ENCODE measurements at regions not wholly inside any gene's neighbourhood (a gene's known extent, or its start where the extent isn't known, plus 50 kb on each side); places are given as distances from the start of the nearest gene placed in this dataset.

DNA sequence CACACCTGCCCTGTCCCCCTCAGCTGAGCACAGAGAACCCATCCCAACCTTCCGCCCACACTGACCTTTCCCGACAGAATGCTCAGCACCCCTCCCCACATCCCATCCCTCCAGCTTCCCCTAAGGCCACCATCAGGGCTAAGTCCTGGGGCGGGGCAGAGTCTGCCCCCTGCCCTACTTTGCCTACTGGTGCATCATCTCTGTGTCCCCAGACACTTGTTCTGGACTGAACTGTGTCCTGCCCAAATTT lies 109.8 kb downstream of the CTTN start:
- Histone ChIP-seq H3K27me3 (ENCODE audit: control insufficient read depth in 1 of 2, insufficient read depth in 2 of 2, low read length in 2 of 2) (no peaks in the 10 kb centered on the region), H3K27ac (ENCODE audit: low read length) (no peak overlapping the region), H3K4me1 (ENCODE audit: control insufficient read depth, insufficient read depth, low read length) (no peaks in the 10 kb centered on the region), H3K36me3 (ENCODE audit: control insufficient read depth in 2 of 2, insufficient read depth in 2 of 2, low read length in 2 of 2) (no peaks in the 10 kb centered on the region), H3K9me3 (ENCODE audit: control insufficient read depth in 2 of 2, low read length in 2 of 2) (peaks cover 0 to 9% of the 10 kb centered on the region in 2 donors), H3K4me3 (ENCODE audit: low read length in 2 of 2) (no peak overlapping the region), H3K9ac (ENCODE audit: low read length in 2 of 2) (no peak overlapping the region)

DNA sequence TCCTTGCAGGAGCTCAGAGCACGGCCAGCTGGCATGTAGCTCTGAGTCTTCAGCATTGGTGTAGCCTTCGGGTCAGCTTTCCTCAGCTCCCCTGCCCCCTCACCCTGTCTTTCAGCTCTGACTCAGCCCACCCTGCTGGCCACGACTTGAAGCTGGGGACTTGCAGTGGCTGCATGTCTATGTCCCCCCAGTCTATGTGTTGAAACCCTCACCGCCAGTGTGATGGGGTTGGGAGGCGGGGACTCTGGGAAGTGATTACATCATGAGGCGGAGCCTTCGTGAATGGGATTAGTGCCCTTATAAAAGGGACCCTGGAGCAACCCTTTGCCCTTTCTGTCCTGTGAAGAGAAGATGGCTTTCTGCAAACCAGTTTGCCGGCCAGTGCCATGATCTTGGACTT lies 111.1 kb downstream of the CTTN start:
- no peak overlapping the region for H3K4me3 ChIP-seq (ENCODE audit: low read length in 2 of 2)
- no peaks in the 10 kb centered on the region for H3K4me1 ChIP-seq (ENCODE audit: control insufficient read depth, insufficient read depth, low read length)
- no peaks in the 10 kb centered on the region for H3K27me3 ChIP-seq (ENCODE audit: control insufficient read depth in 1 of 2, insufficient read depth in 2 of 2, low read length in 2 of 2)
- H3K9ac ChIP-seq (ENCODE audit: low read length in 2 of 2) = no peak overlapping the region
- H3K9me3 ChIP-seq (ENCODE audit: control insufficient read depth in 2 of 2, low read length in 2 of 2) = peaks cover 0 to 12% of the 10 kb centered on the region in 2 donors
- H3K36me3 ChIP-seq (ENCODE audit: control insufficient read depth in 2 of 2, insufficient read depth in 2 of 2, low read length in 2 of 2) = no peaks in the 10 kb centered on the region
- H3K27ac ChIP-seq (ENCODE audit: low read length) = no peak overlapping the region

DNA sequence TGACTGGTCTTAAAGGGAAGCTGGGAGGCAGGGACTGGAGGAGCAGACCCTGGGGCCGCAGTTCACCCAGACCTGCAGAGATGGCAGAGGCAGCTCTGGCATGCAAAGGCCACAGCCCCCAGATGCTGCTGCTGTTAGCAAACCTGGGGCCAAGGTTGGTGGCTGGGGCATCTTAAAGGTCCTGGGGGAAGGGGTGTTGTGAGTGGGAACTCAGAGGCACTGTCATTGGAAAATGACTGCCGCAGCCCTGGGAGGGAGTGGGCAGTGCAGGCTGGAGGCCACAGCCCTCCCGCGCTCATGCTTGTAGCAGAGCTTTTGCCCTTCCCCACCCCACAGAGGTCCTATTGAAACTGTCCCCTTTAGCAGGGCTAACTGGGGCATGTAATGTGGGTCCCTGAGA lies 111.8 kb downstream of the CTTN start:
- Histone ChIP-seq H3K9me3 (ENCODE audit: control insufficient read depth in 2 of 2, low read length in 2 of 2) (peaks cover 0 to 12% of the 10 kb centered on the region in 2 donors), H3K27me3 (ENCODE audit: control insufficient read depth in 1 of 2, insufficient read depth in 2 of 2, low read length in 2 of 2) (no peaks in the 10 kb centered on the region), H3K36me3 (ENCODE audit: control insufficient read depth in 2 of 2, insufficient read depth in 2 of 2, low read length in 2 of 2) (no peaks in the 10 kb centered on the region), H3K9ac (ENCODE audit: low read length in 2 of 2) (no peak overlapping the region), H3K4me3 (ENCODE audit: low read length in 2 of 2) (no peak overlapping the region), H3K4me1 (ENCODE audit: control insufficient read depth, insufficient read depth, low read length) (no peaks in the 10 kb centered on the region), H3K27ac (ENCODE audit: low read length) (no peak overlapping the region)

DNA sequence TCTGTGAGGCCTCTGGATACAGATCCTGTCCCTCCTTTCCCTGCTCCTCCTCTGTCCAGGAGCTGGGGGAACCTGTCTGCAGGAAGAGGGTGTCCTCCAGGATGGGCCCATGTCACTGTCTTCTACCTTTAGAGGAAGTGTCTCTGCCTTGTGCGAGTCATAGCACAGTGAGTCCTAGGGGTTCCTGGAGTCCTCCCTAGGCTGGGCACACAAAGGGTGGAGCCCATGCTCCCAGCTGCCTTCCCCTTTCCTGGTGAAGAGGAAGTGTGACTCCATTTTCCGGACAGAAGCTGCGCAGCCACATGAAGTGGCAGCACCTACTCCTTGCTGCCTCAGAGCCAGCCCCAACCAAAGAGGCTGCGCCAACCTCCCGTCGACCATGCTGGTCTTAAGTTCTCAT lies 112.2 kb downstream of the CTTN start:
- no peak overlapping the region for H3K9ac ChIP-seq (ENCODE audit: low read length in 2 of 2)
- no peaks in the 10 kb centered on the region for H3K36me3 ChIP-seq (ENCODE audit: control insufficient read depth in 2 of 2, insufficient read depth in 2 of 2, low read length in 2 of 2)
- H3K4me3 ChIP-seq (ENCODE audit: low read length in 2 of 2) = no peak overlapping the region
- no peak overlapping the region for H3K27ac ChIP-seq (ENCODE audit: low read length)
- H3K9me3 ChIP-seq (ENCODE audit: control insufficient read depth in 2 of 2, low read length in 2 of 2) = peaks cover 0 to 12% of the 10 kb centered on the region in 2 donors
- H3K27me3 ChIP-seq (ENCODE audit: control insufficient read depth in 1 of 2, insufficient read depth in 2 of 2, low read length in 2 of 2) = no peaks in the 10 kb centered on the region
- H3K4me1 ChIP-seq (ENCODE audit: control insufficient read depth, insufficient read depth, low read length) = no peaks in the 10 kb centered on the region

DNA sequence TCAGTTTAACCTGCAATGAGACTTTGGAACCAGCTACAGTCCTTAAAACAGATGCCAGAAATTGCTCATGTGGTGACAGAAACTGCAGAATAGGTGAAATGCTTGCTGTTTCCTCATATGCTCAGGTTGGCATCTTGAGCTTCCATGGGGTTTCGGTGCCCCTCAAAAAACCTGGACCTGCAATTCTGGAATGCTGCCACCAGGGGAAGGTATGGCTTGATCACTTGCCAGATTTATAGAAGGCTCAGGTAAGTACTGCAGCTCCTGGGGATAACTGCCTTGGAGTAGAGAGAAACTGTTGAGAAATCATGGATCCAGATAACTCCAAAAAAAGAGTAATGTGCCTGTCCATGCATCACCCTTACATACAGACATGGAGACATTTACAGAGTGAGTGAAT lies 113.0 kb downstream of the CTTN start:
- Histone ChIP-seq H3K4me1 (ENCODE audit: control insufficient read depth, insufficient read depth, low read length) (no peaks in the 10 kb centered on the region), H3K9me3 (ENCODE audit: control insufficient read depth in 2 of 2, low read length in 2 of 2) (peaks cover 0 to 12% of the 10 kb centered on the region in 2 donors), H3K4me3 (ENCODE audit: low read length in 2 of 2) (no peak overlapping the region)

DNA sequence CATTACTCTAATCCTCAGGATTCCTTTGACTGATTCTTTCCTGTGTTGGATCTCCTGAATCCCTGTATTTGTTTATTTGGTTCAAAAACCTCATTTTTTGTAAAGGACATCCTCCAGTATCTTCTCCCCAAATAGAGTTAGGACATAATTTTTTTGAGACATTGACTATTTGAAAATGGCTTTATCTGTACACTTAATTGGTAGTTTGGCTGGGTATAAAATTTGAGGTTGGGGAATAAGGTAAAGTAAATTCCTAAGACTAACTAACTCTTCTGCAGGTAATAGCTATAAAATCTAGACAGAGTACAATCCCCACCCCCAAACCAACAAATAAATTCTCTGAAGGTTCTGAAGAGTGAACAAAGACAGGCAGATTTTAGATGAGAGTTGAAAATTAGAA lies 114.4 kb downstream of the CTTN start:
- H3K27ac ChIP-seq (ENCODE audit: low read length) = no peak overlapping the region
- no peak overlapping the region for H3K9ac ChIP-seq (ENCODE audit: low read length in 2 of 2)
- no peaks in the 10 kb centered on the region for H3K27me3 ChIP-seq (ENCODE audit: control insufficient read depth in 1 of 2, insufficient read depth in 2 of 2, low read length in 2 of 2)
- H3K4me3 ChIP-seq (ENCODE audit: low read length in 2 of 2) = no peak overlapping the region
- H3K9me3 ChIP-seq (ENCODE audit: control insufficient read depth in 2 of 2, low read length in 2 of 2) = peaks cover 0 to 12% of the 10 kb centered on the region in 2 donors
- no peaks in the 10 kb centered on the region for H3K36me3 ChIP-seq (ENCODE audit: control insufficient read depth in 2 of 2, insufficient read depth in 2 of 2, low read length in 2 of 2)
- no peaks in the 10 kb centered on the region for H3K4me1 ChIP-seq (ENCODE audit: control insufficient read depth, insufficient read depth, low read length)

More for the DNA sequence above, 113.0 kb downstream of the CTTN start:
- Histone ChIP-seq H3K9ac (ENCODE audit: low read length in 2 of 2) (no peak overlapping the region), H3K27ac (ENCODE audit: low read length) (no peak overlapping the region), H3K36me3 (ENCODE audit: control insufficient read depth in 2 of 2, insufficient read depth in 2 of 2, low read length in 2 of 2) (no peaks in the 10 kb centered on the region), H3K27me3 (ENCODE audit: control insufficient read depth in 1 of 2, insufficient read depth in 2 of 2, low read length in 2 of 2) (no peaks in the 10 kb centered on the region)

DNA sequence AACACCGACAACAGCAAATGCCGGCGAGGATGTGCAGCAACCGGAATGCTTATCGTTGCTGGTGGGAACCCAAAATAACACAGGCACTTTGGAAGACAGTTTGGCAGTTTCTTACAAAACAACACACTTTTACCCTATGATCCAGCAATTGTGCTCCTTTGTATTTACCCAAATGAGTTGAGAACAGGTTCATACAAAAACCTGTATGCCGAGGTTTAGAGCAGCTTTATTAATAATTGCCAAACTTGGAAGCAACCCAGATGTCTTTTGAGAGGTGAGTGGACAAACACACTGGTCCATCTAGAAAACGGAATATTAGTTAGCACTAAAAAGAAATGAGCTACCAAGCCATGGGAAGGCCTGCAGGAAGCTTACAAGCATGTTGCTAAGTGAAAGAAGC lies 118.9 kb downstream of the CTTN start:
- H3K9ac ChIP-seq (ENCODE audit: low read length in 2 of 2) = no peak overlapping the region
- H3K4me1 ChIP-seq (ENCODE audit: control insufficient read depth, insufficient read depth, low read length) = no peaks in the 10 kb centered on the region
- no peak overlapping the region for H3K27ac ChIP-seq (ENCODE audit: low read length)
- peaks cover 0 to 7% of the 10 kb centered on the region in 2 donors for H3K9me3 ChIP-seq (ENCODE audit: control insufficient read depth in 2 of 2, low read length in 2 of 2)
- peaks cover 0 to 2% of the 10 kb centered on the region in 2 donors for H3K27me3 ChIP-seq (ENCODE audit: control insufficient read depth in 1 of 2, insufficient read depth in 2 of 2, low read length in 2 of 2)
- H3K4me3 ChIP-seq (ENCODE audit: low read length in 2 of 2) = no peak overlapping the region
- H3K36me3 ChIP-seq (ENCODE audit: control insufficient read depth in 2 of 2, insufficient read depth in 2 of 2, low read length in 2 of 2) = no peaks in the 10 kb centered on the region

DNA sequence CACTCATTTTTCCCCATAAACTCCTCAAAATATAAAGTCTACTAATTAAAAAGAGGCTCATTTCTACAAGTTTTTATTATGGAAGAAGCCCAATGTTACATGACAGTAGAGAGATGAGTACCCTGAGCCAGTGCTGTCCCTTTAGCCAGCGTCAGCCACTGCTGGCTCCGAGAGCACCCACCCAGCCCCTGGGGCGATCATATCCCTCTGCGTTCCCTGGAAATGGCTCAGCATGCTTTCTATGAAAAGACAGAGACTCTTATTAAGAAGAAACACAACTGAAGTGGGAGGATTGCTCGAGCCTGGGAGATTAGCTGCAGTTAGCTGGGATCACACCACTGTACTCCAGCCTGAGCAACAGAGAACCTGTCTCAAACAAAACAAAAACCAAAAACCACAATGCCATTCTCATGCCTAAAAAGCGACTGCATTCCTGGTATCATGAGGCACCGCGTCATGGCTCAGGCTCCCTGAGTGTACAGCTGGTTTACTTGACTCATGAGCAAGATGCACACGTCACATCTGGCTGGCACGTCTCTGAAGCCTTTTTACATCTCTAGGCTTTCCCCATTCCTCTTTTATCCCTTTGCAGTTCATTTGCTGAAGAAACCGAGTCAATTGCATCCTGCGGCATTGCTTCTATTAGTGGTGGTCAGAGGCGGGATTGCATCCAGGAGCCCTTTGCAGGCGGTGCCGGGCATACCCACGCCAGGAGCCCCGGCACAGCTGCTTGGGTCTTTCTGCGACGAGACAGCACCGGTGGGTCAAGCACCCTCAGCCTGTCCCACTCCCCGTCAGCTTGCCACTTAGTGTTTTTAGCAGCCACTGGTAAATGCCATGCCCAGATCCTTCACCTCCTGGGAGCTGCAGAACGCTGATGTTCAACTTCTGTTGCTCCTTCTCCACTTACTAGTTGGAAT lies 119.9 kb downstream of the CTTN start:
- Histone ChIP-seq H3K9me3 (ENCODE audit: control insufficient read depth in 2 of 2, low read length in 2 of 2) (peaks cover 0 to 2% of the 10 kb centered on the region in 2 donors), H3K4me1 (ENCODE audit: control insufficient read depth, insufficient read depth, low read length) (no peaks in the 10 kb centered on the region), H3K27ac (ENCODE audit: low read length) (no peak overlapping the region), H3K36me3 (ENCODE audit: control insufficient read depth in 2 of 2, insufficient read depth in 2 of 2, low read length in 2 of 2) (no peaks in the 10 kb centered on the region), H3K9ac (ENCODE audit: low read length in 2 of 2) (no peak overlapping the region), H3K4me3 (ENCODE audit: low read length in 2 of 2) (no peak overlapping the region), H3K27me3 (ENCODE audit: control insufficient read depth in 1 of 2, insufficient read depth in 2 of 2, low read length in 2 of 2) (peaks cover 0 to 2% of the 10 kb centered on the region in 2 donors)

DNA sequence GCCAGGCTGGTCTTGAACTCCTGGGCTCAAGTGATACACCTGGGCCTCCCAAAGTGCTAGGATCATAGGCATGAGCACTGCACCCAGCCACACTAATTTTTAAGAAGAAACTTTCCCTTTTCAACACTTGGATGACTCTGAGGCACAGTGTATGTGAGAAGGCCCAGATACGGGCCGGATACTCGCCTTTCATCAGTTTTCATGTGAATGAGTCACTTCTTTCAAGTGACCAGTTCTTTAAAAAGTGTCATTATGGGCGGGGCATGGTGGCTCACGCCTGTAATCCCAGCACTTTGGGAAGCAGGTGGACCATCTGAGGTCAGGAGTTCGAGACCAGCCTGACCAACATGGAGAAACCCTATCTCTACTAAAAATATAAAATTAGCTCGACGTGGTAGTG lies 120.8 kb downstream of the CTTN start:
- H3K27me3 ChIP-seq (ENCODE audit: control insufficient read depth in 1 of 2, insufficient read depth in 2 of 2, low read length in 2 of 2) = peaks cover 0 to 2% of the 10 kb centered on the region in 2 donors
- no peak overlapping the region for H3K27ac ChIP-seq (ENCODE audit: low read length)

DNA sequence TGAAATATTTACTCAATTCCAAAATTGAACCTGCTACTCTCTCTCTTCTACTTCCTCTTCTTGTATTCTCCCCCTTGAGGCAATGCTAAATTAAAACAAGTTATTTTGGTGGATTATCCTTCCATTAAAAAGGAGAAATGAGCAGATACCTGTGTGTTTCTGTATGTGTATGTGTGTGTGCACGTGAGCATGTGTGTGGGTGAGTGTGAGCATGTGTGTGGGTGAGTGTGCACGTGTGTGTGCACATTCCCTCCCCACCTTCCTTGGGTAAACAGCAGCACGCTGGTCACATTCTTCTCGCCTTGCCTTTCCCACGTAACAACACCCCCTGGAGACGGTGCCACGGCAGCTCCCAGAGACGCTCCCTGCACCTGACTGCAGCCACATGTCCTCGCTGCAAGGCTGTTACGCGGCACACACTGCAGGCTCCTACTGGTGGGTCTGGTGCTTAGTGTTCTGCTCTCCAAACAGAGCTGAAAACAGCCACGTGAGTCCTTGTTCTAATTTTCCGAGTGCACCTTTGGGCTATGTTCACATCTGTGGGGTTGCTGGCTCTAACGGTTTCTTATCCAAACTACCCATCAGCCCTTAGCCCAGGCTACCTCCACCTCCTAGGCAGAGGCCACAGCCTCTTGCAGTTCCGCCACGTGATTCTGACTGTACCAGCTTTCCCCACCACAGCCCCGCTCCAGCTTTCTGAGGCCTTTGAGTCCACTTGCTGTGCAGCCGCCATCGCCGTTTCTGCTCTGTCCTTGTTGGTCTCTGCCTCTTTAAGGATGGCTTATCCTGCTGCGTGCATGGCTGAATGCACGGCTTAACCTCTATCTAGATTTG lies 123.4 kb downstream of the CTTN start:
- H3K27ac ChIP-seq (ENCODE audit: low read length) = no peak overlapping the region
- H3K4me1 ChIP-seq (ENCODE audit: control insufficient read depth, insufficient read depth, low read length) = no peaks in the 10 kb centered on the region
- H3K4me3 ChIP-seq (ENCODE audit: low read length in 2 of 2) = no peak overlapping the region
- no peak overlapping the region for H3K9ac ChIP-seq (ENCODE audit: low read length in 2 of 2)
- no peaks in the 10 kb centered on the region for H3K36me3 ChIP-seq (ENCODE audit: control insufficient read depth in 2 of 2, insufficient read depth in 2 of 2, low read length in 2 of 2)
- no peaks in the 10 kb centered on the region for H3K9me3 ChIP-seq (ENCODE audit: control insufficient read depth in 2 of 2, low read length in 2 of 2)
- peaks cover 0 to 2% of the 10 kb centered on the region in 2 donors for H3K27me3 ChIP-seq (ENCODE audit: control insufficient read depth in 1 of 2, insufficient read depth in 2 of 2, low read length in 2 of 2)

More for the DNA sequence above, 120.8 kb downstream of the CTTN start:
- H3K36me3 ChIP-seq (ENCODE audit: control insufficient read depth in 2 of 2, insufficient read depth in 2 of 2, low read length in 2 of 2) = no peaks in the 10 kb centered on the region
- no peak overlapping the region for H3K4me3 ChIP-seq (ENCODE audit: low read length in 2 of 2)
- H3K9ac ChIP-seq (ENCODE audit: low read length in 2 of 2) = no peak overlapping the region
- no peaks in the 10 kb centered on the region for H3K4me1 ChIP-seq (ENCODE audit: control insufficient read depth, insufficient read depth, low read length)
- no peaks in the 10 kb centered on the region for H3K9me3 ChIP-seq (ENCODE audit: control insufficient read depth in 2 of 2, low read length in 2 of 2)

DNA sequence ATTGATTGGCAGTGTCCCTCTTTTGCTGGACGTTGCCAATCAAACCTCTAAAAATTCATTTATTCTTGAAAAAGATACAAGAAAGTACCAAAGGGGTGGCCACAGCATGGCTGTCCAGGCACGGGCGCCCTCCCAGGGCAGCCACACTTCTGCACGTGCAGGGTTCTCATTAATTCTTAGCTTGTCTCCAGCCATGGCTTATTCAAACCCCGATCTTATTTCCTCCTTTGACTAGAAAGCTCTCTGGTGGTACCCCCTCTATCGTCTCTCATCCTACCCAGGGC lies 123.9 kb downstream of the CTTN start:
- H3K9ac ChIP-seq (ENCODE audit: low read length in 2 of 2) = no peak overlapping the region
- H3K36me3 ChIP-seq (ENCODE audit: control insufficient read depth in 2 of 2, insufficient read depth in 2 of 2, low read length in 2 of 2) = no peaks in the 10 kb centered on the region
- no peak overlapping the region for H3K4me3 ChIP-seq (ENCODE audit: low read length in 2 of 2)
- no peaks in the 10 kb centered on the region for H3K4me1 ChIP-seq (ENCODE audit: control insufficient read depth, insufficient read depth, low read length)
- no peak overlapping the region for H3K27ac ChIP-seq (ENCODE audit: low read length)
- H3K9me3 ChIP-seq (ENCODE audit: control insufficient read depth in 2 of 2, low read length in 2 of 2) = no peaks in the 10 kb centered on the region
- peaks cover 0 to 2% of the 10 kb centered on the region in 2 donors for H3K27me3 ChIP-seq (ENCODE audit: control insufficient read depth in 1 of 2, insufficient read depth in 2 of 2, low read length in 2 of 2)
